GM18511 (cell line): ENCODE measurements at regions not wholly inside any gene's neighbourhood (a gene's known extent, or its start where the extent isn't known, plus 50 kb on each side); places are given as distances from the start of the nearest gene placed in this dataset.

ENCODE experiments used
- ATAC-seq: cut with Tn5 transposase; IDR thresholded peaks from one replicate; pipeline ENCODE4 v1.9.1; 2021; ENCODE audit warnings: mild to moderate bottlenecking, moderate library complexity; ENCODE audit not compliant: unreplicated experiment

GRCh38 chr13:26456650-26457049 lies 100.8 kb upstream of the WASF3 start:
- no peak for ATAC-seq

DNA sequence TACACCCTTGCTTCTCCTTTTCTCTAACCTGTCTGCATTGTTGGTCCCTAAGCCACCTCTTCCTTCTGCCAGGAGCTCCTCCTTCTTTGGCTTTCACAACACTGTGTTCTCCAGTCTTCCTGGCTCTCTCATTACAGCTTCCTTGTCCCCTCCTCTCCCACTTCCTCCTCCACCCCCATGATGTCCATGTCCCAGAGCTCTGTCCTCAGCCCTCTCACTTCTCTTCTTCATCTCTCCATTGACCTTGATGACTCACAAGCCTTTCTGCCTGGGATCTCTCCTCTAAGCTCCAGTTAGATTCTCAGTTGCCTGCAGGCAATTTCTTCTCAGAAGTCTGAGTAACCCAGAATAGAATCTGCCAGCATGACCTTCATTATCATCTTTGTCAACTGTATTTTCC lies 100.3 kb upstream of the WASF3 start:
- no peak for ATAC-seq

- ATAC-seq: no peak
Measured at GRCh38 chr13:26458196-26458749, 99.2 kb upstream of the WASF3 start.

DNA sequence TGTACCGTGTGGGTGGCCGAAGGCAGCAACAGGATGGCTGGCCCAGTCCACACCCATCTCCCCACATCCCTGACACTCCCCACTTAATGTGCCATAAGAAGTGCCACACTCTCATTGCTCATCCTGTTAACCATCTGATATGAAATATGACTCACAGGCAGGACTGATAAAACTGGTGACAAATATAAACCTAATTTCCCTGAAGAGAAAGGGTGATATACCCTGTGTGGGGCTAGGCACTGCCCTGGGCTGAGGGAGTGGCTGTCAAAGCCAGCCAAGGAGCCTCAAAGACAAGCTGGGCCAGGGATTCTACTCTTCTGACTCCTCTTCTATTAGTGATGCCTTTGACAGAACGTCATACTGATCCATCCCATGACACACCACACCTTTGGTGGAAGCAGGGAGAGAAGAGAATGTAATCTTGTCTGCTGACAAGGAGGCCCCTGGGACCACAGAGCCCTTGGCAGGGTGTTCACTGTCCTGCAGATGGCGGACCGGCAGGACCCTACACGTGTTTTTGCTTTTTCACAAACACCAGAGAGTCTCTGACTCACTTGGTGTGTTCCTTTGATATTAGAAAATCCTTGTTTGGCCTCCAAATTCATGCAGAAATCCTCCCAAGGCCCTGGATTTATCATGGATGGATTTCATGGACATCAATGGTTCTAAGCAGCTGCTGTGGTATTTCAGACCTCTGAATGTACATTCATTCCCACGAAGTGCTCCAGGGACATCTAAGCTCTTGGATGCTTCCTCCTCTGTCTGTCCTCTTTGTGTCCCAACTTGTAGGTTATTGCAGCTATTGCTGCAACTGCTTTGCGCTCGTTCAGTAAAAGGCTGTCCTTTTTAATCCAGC lies 98.0 kb upstream of the WASF3 start:
- no peak for ATAC-seq

DNA sequence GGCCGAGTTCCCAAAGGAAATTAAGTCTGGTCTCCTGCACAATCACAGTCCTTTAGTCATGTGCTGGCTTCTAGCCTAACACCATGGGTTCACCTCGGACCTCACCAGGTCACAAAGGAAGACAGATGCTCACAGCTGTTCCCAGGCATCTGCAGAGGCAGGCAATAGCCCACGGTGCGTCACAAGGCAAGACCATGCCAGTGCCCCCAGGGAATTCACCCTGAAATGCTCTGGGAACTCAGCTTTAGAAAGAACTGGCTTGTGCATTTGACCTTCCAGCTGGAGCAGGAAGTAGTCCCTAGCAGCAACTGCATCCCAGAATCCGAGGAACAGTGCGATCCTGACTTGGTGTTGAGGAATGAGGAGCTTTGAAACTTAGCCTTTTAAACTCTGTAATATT lies 96.8 kb upstream of the WASF3 start:
- no peak for ATAC-seq

GRCh38 chr13:26463296-26463695 lies 94.2 kb upstream of the WASF3 start:
- ATAC-seq: no peak

DNA sequence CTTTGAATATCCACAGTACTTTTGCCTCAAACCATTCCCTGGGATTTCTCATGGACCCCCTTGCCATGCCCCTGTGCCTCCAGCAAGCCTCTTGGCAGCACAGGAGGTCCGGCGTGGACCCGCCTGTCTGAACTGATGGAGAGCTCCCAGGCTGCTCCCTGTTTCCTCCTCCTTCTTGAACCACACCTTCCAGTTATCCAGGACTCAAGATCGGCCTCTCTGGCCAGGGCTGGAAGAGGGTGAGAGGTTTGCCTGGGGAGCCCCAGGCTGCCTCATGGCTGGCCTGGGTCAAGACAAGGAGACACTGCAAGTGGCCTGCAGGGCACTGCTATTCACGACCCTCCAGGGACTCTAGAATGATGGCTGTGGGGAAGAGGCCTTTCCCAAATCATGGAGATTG lies 93.6 kb upstream of the WASF3 start:
- no peak for ATAC-seq

- no peak for ATAC-seq
Measured at GRCh38 chr13:26465514-26465913, 92.0 kb upstream of the WASF3 start.

DNA sequence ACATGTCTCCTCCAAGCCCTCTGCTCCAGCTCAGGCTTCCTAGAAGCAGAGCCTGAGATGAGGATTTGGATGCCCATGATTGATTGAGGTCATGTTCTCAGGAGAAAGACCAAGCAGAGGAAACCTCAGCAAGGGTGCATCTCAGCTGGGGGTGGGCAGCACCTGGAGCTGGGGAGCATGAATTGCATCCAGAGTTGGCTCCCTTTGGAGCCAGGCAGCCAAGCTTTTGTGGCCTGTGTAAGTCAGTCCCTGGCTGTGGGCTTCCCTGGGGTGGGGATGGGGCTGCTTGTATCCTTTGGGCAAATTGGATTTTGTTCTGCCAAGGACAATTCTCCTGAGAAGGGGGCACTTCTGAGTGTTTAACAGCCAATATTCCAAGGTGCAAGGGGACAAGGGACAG lies 91.5 kb upstream of the WASF3 start:
- no peak for ATAC-seq

GRCh38 chr13:26468265-26468801 lies 89.2 kb upstream of the WASF3 start:
- ATAC-seq: no peak

- ATAC-seq: no peak
Measured at GRCh38 chr13:26469602-26470001, 87.9 kb upstream of the WASF3 start.

DNA sequence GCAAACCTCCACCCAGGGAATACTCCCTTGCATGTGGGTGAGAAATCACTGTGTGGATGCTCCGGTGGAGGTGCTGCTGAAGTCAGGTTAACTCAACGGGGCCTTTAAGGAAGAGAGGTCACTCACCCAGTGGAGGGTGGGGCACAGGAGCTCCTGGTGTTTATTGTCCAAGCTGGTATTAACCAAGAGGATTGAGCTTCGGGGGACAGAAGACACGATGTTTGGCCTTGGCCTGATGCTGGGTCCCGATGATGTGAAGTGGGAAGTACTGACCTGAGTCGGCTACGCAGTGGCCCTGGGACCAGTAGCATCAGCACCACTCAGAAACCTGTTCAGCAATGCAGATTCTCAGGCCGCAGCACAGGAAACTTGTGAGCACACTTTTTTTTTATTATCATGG lies 85.7 kb upstream of the WASF3 start:
- ATAC-seq: no peak

- ATAC-seq: no peak
Measured at GRCh38 chr13:26473571-26474230, 83.8 kb upstream of the WASF3 start.

- no peak for ATAC-seq
Measured at GRCh38 chr13:26474286-26474685, 83.2 kb upstream of the WASF3 start.

DNA sequence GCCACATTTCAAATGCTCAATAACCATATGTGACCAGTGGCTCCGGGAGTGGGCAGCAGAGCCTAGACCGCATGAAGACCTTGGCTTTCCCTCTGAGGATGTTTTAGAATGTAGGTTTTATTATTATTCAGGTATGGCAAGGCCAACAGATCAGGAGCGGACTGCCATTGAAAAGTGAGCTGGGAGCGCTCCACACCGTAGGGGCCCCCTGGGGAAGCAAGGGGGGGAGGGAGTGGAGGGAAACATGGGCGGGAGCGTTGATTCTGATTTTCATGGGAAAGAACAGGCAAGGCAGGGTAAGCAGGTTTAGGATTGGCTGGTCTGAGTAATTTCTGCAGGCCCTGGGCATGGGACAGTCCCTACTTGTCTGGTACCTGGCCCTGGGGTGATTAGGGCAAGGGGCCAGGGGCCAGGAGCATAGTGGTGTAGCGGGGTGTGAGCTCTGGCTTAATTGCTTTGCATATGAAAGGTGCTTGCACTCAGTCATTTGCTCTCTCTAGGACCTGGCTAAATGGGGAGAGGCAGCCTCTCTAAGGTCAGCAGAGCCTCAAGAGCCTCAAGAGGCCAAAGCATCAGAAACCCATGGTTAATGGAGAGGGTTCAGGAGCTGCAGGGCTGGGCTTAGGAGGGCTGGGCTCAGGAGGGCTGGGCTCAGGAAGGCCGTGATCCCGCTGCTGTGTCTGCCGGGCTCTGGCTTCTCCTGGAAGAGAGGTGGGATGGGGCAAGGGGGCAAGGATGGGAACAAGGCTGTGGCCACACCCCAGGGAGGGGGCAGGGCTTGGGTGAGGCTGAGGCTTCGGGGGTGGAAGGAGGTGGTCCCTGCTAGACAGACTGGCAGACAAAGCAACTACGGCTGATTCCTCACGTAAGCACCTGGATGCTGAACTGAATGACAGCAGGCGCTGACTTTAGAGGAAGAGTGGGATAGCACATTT lies 82.0 kb upstream of the WASF3 start:
- ATAC-seq: no peak

- ATAC-seq: no peak
Measured at GRCh38 chr13:26476111-26476781, 81.2 kb upstream of the WASF3 start.

GRCh38 chr13:26476782-26477142 lies 80.7 kb upstream of the WASF3 start:
- no peak for ATAC-seq

DNA sequence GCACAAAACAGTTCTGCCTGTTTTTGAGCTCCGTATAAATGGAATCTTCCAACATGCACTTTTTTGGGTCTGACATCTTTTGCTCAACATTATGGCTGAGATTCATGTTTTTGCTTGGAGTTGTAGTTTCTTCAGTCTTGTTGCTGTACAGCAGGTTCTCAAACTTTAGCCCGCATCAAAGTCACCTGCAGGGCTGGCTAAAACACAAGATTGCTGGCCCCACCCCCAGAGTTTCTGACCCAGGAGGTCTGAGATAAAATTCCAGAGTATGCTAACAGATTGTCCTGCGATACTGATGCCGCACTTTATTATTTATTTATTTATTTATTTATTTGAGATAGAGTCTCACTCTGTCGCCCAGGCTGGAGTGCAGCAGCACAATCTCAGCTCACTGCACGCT lies 79.8 kb upstream of the WASF3 start:
- ATAC-seq: no peak

- ATAC-seq: no peak
Measured at GRCh38 chr13:26480246-26480855, 77.1 kb upstream of the WASF3 start.
